AG20443 (cell line): ENCODE measurements at regions not wholly inside any gene's neighbourhood (a gene's known extent, or its start where the extent isn't known, plus 50 kb on each side); places are given as distances from the start of the nearest gene placed in this dataset.

Experiments
- DNase-seq: peaks from one replicate; pipeline ENCODE4 v3.0.0; 2012; ENCODE audit warnings: low spot score, mixed read lengths

- DNase-seq, result no peak
These were observed 659.4 kb upstream of the FZD8 start for GRCh38 chr10:36301539-36301938.

- DNase-seq, result no peak
These were observed 659.0 kb upstream of the FZD8 start for GRCh38 chr10:36301139-36301538.

- DNase-seq, result no peak
These were observed 641.7 kb upstream of the FZD8 start for GRCh38 chr10:36283827-36284226.

- no peak for DNase-seq
These were observed 639.8 kb upstream of the FZD8 start for GRCh38 chr10:36281831-36282331.

- no peak for DNase-seq
These were observed 638.9 kb upstream of the FZD8 start for GRCh38 chr10:36280890-36281499.

- no peak for DNase-seq
These were observed 638.2 kb upstream of the FZD8 start for GRCh38 chr10:36280321-36280741.

DNA sequence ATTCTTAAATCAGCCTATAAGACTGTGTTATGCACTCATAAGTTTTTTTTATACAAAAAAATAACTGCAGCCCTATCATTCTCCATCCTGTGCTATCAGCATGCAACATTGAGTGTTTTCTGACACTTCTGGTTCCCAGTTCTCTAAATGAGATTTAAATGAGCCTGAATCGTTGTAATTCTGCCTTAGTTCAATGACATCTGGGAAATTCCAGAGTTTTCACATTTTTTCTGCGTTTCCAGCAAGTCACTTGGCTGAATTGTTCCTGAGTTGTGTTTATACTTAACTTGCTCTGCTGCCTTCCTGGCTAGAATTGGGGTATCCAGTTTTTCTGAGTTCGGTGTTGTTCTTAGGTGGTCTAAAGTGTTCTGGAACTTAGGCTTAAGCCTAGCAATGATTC, 636.1 kb upstream of the FZD8 start:
- DNase-seq, result no peak

DNA sequence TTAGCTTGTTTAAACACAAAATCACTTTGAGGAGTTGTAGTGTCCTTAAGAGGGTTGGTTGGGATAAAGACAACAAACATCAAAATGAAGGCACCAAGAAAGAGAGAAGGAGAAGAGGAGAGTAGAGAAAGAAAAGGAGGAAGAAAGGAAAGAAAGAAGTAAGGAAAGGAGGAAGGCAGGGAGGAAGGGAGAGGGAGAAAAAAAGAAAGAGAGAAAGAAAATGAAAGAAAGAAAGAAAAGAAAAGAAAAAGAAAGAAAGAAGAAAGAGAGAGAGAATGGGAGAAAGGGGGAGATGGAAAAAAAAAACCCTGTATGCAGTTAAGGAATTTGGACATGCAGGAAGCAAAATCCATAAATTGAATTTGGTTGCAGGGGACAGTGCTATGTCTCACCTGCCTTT, 635.4 kb upstream of the FZD8 start:
- no peak for DNase-seq

DNA sequence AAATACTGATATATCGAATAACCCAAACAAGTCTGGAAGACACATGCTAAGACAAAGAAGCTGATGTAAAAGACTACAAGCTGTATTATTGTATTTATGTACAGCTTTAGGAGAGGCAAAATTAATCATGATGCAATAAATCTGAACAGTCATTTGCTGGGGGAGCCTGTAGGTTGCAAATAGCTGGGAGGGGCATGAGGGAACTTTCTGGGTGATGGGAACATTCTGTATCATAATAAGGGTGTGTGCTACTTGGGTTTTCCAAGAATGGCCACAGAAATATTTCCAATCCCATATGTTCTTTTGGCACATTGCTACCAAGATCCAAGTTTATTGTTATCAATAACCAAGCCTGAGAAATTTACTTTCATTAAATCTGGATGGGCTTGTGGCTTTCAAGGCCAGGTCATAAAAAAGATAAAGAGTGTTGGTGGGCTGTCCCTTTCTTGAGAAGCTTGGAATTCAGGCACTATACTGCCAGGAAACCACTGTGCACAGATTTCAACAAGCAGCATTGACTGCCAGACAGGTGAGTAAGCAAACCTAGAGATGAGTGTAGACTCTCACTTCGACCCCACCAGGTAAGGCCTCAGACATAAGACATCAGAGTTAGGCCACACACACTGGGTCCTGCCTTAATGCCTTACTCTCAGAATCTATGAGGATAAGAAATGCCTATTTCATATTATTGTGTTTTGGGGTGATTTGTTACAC, 629.7 kb upstream of the FZD8 start:
- DNase-seq, result no peak

- no peak for DNase-seq
These were observed 627.1 kb upstream of the FZD8 start for GRCh38 chr10:36269222-36269621.

- no peak for DNase-seq
These were observed 624.8 kb upstream of the FZD8 start for GRCh38 chr10:36266923-36267322.

DNA sequence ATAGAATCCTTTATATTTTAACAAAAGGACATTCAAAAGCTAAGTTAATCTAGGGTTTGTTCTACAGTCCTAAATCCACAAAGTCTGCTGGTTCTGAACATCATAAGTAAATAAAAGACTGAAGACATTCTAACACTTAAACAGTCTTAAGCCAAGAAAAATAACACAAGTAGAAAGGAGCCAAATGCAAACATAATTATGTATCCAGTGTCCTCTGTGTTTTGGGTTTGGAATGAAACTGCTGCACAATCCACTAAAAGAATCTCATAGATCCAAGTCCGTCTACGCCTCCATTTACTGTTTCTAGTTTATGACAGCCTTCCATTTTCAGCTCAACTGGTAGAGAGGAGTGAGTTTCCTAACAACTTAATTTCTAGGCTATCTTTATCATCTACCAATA, 623.6 kb upstream of the FZD8 start:
- no peak for DNase-seq

DNA sequence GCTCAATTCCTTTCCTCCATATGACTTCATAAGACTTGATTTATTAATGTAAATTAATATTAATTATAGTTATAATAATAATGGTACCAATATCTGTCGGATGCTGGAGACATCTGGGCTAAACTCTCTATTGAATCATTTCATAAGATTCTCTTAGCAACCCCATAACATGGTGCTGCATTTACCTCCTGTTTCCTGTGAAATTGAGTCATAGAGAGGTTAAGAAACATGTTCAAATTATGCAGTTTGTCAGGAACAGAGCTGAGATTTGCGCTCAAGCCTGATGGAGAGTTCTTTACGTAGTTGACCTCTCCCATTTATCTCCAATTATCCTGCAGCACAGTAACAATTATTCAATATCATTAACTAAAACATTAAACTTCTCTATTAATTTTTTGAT, 621.8 kb upstream of the FZD8 start:
- no peak for DNase-seq

DNA sequence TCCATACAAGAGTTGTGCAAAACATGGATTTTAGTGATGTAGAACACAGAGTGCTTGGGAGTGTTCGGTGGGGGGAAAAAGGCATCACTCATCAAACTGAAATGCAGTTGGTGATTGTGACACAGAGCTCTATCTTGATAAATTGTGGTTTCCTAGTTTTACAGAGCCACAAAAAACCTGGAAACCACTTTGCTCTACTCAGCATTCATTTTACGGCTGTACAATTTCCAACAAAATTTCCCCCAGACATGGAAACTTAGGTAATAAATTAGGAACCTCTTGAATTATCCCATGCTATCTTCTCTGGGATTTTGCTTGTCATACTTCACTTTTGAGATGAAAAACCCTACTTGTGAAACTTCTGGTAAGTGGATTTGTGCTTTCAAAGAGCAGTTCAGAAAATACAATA, 614.9 kb upstream of the FZD8 start:
- DNase-seq, result peak; percentile 41

DNA sequence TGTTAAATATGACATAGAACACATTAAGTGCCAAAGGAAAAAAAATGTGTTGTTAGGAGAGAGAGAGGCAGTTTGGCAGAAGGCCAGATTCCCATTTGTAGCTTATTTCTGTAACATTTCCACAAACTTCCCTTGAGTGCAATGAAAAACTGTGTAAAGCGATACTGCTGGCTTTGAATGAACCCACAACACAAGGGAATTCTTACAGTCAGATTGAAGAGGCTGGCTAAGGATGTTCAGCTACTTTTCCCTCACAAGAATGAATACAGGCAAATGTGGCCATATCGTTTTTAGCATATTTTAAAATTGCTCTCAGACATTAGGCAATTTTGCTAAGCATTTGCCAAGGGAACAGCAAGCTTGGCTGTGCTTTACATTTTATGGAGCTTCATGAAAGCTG, 614.1 kb upstream of the FZD8 start:
- peak; percentile 9 for DNase-seq

DNA sequence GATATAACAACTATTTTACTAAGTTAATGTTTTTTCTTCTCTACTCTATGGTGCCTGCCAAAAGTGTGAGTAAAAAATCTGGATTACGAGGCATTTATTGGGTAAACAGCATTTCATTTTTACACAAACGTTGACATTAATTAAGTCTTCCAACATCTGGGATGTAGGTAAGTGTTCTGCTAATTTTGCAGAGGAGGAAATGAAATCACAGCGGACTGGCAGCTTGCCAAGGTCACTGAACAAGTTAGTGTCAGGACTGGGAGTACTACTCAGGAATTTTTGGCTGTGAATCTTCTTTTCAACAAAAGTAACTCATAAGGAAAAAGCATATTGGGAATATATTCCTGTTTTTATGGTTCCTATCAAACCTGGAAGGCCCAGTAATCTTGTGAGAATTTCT, 612.1 kb upstream of the FZD8 start:
- DNase-seq, result no peak

- DNase-seq, result no peak
These were observed 611.6 kb upstream of the FZD8 start for GRCh38 chr10:36253731-36254130.

DNA sequence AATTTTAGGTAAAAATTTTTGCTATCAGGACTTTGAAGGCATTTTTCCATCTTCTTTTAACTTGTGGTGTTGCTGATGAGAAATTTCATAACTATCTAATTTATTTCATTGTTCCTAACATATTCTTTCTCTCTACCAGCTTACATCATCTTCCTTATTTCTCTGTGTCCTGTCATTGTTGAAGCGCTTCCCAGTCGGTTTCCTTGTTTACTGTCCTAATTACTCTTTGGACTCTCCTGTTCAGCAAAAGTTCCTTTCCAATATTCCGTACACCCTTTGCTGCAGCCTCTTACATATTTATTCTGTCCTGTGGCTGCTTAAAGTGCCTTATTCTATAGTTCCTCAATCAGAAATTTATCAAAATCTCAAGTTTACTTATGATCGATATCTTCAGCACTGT, 609.0 kb upstream of the FZD8 start:
- DNase-seq, result no peak

DNA sequence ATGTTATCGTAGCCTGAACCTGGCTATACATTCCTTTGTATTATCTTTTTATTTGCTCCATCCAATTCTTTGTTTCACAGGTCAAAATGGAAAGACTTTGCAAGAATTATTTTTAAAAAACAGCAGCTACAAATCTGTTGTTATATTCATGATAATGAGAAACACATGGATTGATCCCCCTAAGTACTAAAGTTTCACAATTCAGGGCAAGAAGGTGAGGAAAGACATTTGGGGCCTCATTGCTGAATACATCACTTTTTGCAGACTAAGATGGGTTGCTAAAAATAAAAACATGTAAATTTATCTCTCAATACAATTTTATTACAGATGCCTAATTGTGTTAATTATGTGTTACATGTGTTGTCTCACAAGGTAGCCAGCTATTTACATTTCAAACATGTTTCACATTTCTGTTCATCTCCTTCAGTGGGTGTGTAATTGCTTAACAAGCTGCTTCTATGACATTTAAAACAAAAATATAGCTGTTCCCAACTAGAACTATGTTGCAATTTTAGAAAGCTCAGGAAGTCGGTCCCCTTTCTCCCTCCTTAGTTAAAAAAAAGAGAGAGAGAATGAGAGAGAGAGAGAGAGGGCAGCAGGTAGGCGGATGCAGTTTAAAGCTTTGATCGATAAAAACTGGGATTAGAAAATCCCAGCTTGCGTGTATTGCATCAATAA, 606.3 kb upstream of the FZD8 start:
- no peak for DNase-seq

- DNase-seq, result no peak
These were observed 605.4 kb upstream of the FZD8 start for GRCh38 chr10:36247478-36247877.

DNA sequence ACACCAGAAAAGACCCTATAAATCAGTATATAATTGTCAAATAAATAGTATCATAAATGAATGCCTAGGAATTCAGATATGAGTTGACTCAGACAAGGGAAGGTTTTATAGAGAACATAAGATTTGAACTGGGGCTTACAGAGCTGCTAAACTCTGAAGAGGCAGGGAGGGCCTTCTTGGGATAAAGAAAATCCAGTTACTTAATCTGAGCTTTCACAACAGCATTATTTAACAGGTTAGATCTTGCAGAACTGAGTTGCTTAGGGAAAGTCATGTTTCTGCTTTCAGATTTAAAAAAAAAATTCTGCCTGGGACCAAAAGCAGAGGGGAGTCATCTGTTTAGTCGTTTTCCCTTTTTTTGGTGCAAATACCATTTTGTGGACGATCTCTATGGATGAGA, 594.8 kb upstream of the FZD8 start:
- no peak for DNase-seq

GRCh38 chr10:36236341-36236740, 594.2 kb upstream of the FZD8 start:
- DNase-seq, result no peak

- no peak for DNase-seq
These were observed 590.8 kb upstream of the FZD8 start for GRCh38 chr10:36232935-36233334.
